HCT116 (cell line): ENCODE measurements at regions not wholly inside any gene's neighbourhood (a gene's known extent, or its start where the extent isn't known, plus 50 kb on each side); places are given as distances from the start of the nearest gene placed in this dataset.

Experiments used
- ATAC-seq: fragments of 200-7000 bp; cut with Tn5 transposase; 2 replicates; pipeline ENCODE4 v1.9.1; 2020; ENCODE audit warnings: mild to moderate bottlenecking, moderate library complexity
- BruUV-seq: library from RNA; stranded (reverse); fragments of 400-500 nt; replicated peaks from 2 replicates; lab custom pipeline; 2021; lab: Mats Ljungman, UMichigan
- CTCF ChIA-PET: fragments of 300-600 bp; sonication (Branson Sonifier 250); formaldehyde crosslinking; loops from one replicate; lab custom pipeline; 2021; ENCODE audit warnings: antibody characterized with exemption; lab: Charles Lee
- POLR2A ChIA-PET: fragments of 300-600, 350-600 bp; sonication (Branson Sonifier 250); formaldehyde crosslinking; loops from one replicate; lab custom pipeline; 2021; ENCODE audit warnings: antibody characterized with exemption; lab: Charles Lee
- RAD21 ChIA-PET, 2 experiments: fragments of 300-600 bp; sonication (Branson Sonifier 250); formaldehyde crosslinking; loops; one replicate each; lab custom pipeline; 2023; ENCODE audit warnings: low total read pairs in 2 of 2; ENCODE audit not compliant: uncharacterized antibody in 2 of 2, unreplicated experiment in 2 of 2, low non-redundant PET in 1 of 2; lab: Charles Lee
- DNase-seq: peaks from one replicate; pipeline ENCODE4 v3.0.0-alpha.2; 2010; ENCODE audit warnings: low read depth, low spot score
- H2AFZ ChIP-seq: fragments of 200-600 bp; shearing (Covaris generic), sonication (generic); 2 replicates; pipeline ENCODE4 v1.6.1; 2017; ENCODE audit warnings: low read depth, mixed run types, mixed read lengths, antibody characterized with exemption, low read length; ENCODE audit not compliant: poor library complexity, severe bottlenecking
- H3K27ac ChIP-seq: 2 replicates; pipeline ENCODE4 v1.5.1; 2012; ENCODE audit warnings: low read depth, low read length
- H3K27me3 ChIP-seq: fragments of 200-600 bp; sonication (generic); 2 replicates; pipeline ENCODE4 v1.6.1; 2016; ENCODE audit warnings: mixed run types, low read length, mixed read lengths; ENCODE audit not compliant: insufficient read depth
- H3K36me3 ChIP-seq, 2 experiments: fragments of 200-500 bp in 1 of 2; fragments of 200-600 bp in 1 of 2; sonication (Bioruptor generic) in 1 of 2; sonication (generic) in 1 of 2; 2 replicates each; pipeline versions ENCODE4 v1.5.1 to v1.6.1; 2014 to 2016; ENCODE audit warnings: low read length in 2 of 2, inconsistent platforms in 1 of 2, mixed read lengths in 1 of 2, mixed run types in 1 of 2; ENCODE audit not compliant: insufficient read depth in 2 of 2, control insufficient read depth in 1 of 2
- H3K4me1 ChIP-seq, 2 experiments: fragments of 200-600 bp in 1 of 2; sonication (generic) in 1 of 2; 2 replicates each; pipeline versions ENCODE4 v1.5.1 to v1.6.1; 2012 to 2017; ENCODE audit warnings: low read length in 2 of 2, inconsistent platforms in 1 of 2, mild to moderate bottlenecking in 1 of 2, mixed read lengths in 1 of 2, mixed run types in 1 of 2, moderate library complexity in 1 of 2; ENCODE audit not compliant: insufficient read depth in 2 of 2, control insufficient read depth in 1 of 2
- H3K4me2 ChIP-seq: fragments of 200-600 bp; sonication (generic); 2 replicates; pipeline ENCODE4 v1.6.1; 2017; ENCODE audit warnings: mixed run types, low read length, mixed read lengths
- H3K4me3 ChIP-seq, 2 experiments: fragments of 200-600 bp in 1 of 2; sonication (generic) in 1 of 2; replicated peaks in 1 of 2; 2 replicates each; pipeline ENCODE4 v1.5.1; 2011 to 2016; ENCODE audit warnings: low read length in 2 of 2, control low read depth in 1 of 2, low read depth in 1 of 2, mild to moderate bottlenecking in 1 of 2, mixed read lengths in 1 of 2, mixed run types in 1 of 2
- H3K79me2 ChIP-seq: fragments of 200-600 bp; sonication (generic); 2 replicates; pipeline ENCODE4 v1.6.1; 2017; ENCODE audit warnings: mild to moderate bottlenecking, mixed run types, low read length, moderate library complexity, mixed read lengths; ENCODE audit not compliant: insufficient read depth
- H3K9ac ChIP-seq: fragments of 200-600 bp; sonication (generic); 2 replicates; pipeline ENCODE4 v1.6.1; 2016; ENCODE audit warnings: low read length, mixed read lengths
- H3K9me2 ChIP-seq: fragments of 200-600 bp; sonication (generic), shearing (Covaris generic); 2 replicates; pipeline ENCODE4 v1.6.1; 2017; ENCODE audit warnings: mixed run types, mild to moderate bottlenecking, moderate library complexity; ENCODE audit not compliant: insufficient read depth
- H3K9me3 ChIP-seq, 2 experiments: fragments of 200-500 bp in 1 of 2; fragments of 200-600 bp in 1 of 2; sonication (Bioruptor generic) in 1 of 2; sonication (generic) in 1 of 2; 2 replicates each; pipeline ENCODE4 v1.6.1; 2014 to 2017; ENCODE audit warnings: low read length in 2 of 2, mixed read lengths in 2 of 2, inconsistent platforms in 1 of 2, low read depth in 1 of 2, mild to moderate bottlenecking in 1 of 2, mixed run types in 1 of 2, moderate library complexity in 1 of 2; ENCODE audit not compliant: control insufficient read depth in 1 of 2, insufficient read depth in 1 of 2
- H4K20me1 ChIP-seq: fragments of 200-600 bp; sonication (generic), shearing (Covaris generic); 2 replicates; pipeline ENCODE4 v1.6.1; 2017; ENCODE audit warnings: mixed run types, mild to moderate bottlenecking, moderate library complexity; ENCODE audit not compliant: insufficient read depth
- CBX3 ChIP-seq: IDR thresholded peaks from 2 replicates; pipeline ENCODE4 v1.6.1; 2012; ENCODE audit warnings: low read depth
- EGR1 ChIP-seq: IDR thresholded peaks from 2 replicates; pipeline ENCODE4 v1.6.1; 2012; ENCODE audit warnings: low read depth
- ELF1 ChIP-seq: IDR thresholded peaks from 2 replicates; pipeline ENCODE4 v1.6.1; 2012; ENCODE audit warnings: low read depth, borderline replicate concordance
- EZH2phosphoT487 ChIP-seq: fragments of 200-600 bp; IDR thresholded peaks from 2 replicates; pipeline ENCODE4 v1.6.1; 2018; ENCODE audit warnings: antibody characterized with exemption, borderline replicate concordance
- JUND ChIP-seq: IDR thresholded peaks from 2 replicates; pipeline ENCODE4 v1.6.1; 2012
- SP1 ChIP-seq: IDR thresholded peaks from 2 replicates; pipeline ENCODE4 v1.6.1; 2012; ENCODE audit warnings: low read depth
- SRF ChIP-seq: IDR thresholded peaks from 2 replicates; pipeline ENCODE4 v1.6.1; 2012; ENCODE audit warnings: low read depth
- TCF7L2 ChIP-seq: IDR thresholded peaks from 2 replicates; pipeline ENCODE4 v1.7.0; 2011; ENCODE audit warnings: borderline replicate concordance, inconsistent platforms; ENCODE audit not compliant: insufficient read depth, insufficient read length; ENCODE audit errors: extremely low read depth
- YY1 ChIP-seq: IDR thresholded peaks from 2 replicates; pipeline ENCODE4 v1.6.1; 2011; ENCODE audit warnings: low read length, low read depth, moderate library complexity, mild to moderate bottlenecking; ENCODE audit not compliant: insufficient replicate concordance; ENCODE audit errors: extremely low read depth
- ZNF274 ChIP-seq: fragments of 200-500 bp; sonication (Bioruptor generic); IDR thresholded peaks from 2 replicates; pipeline ENCODE4 v1.6.1; 2014; ENCODE audit warnings: mild to moderate bottlenecking, low read depth, low read length, inconsistent platforms
- intact Hi-C: fragments of 100-400 bp; cut with micrococcal nuclease; formaldehyde crosslinking; loops from 2 replicates; pipeline ENCODE4 v1.10.0; 2022
- TF ChIP-seq, protein P1 (sequence below), 3 experiments: fragments of 200-600 bp in 1 of 3; sonication (generic) in 1 of 3; IDR thresholded peaks in 2 of 3; conservative IDR thresholded peaks in 1 of 3; 2 replicates each; pipeline ENCODE4 v1.5.1; 2012 to 2017; ENCODE audit warnings: low read depth in 2 of 3, low read length in 2 of 3, antibody characterized with exemption in 1 of 3, borderline replicate concordance in 1 of 3, control low read depth in 1 of 3, mild to moderate bottlenecking in 1 of 3, mixed read lengths in 1 of 3, mixed run types in 1 of 3, moderate library complexity in 1 of 3; ENCODE audit not compliant: insufficient read depth in 1 of 3
- TF ChIP-seq, protein P2 (sequence below): IDR thresholded peaks from 2 replicates; pipeline ENCODE4 v1.6.1; 2012; ENCODE audit warnings: low read depth

DNA sequence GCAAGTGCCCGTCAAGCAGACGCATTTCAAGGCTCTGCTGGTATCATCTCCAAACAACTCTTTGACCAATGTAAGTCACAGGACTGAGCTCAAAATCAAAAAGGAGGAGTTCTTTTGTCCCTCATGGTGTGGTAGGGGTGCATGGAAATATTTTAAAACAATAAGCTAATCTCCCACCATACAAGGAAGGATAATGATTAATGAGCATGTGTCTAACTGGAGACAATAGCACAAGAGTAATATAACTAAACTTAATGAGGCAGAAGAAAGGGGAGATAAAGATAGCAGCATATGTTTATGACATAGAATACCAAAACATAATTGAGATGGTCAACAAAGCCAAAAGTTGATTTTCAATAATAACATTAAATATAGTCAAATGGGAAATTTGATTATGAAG lies 668.0 kb upstream of the ZP4 start:
- Histone ChIP-seq H3K79me2 (no peaks in the 10 kb centered on the region), H2AFZ (no peak overlapping the region), H3K4me3 (no peak overlapping the region), H3K9ac (no peak overlapping the region), H3K9me3 (peaks cover 18 to 25% of the 10 kb centered on the region in 2 experiments; a peak in 2 of 4 replicates), H3K4me2 (no peak overlapping the region), H3K4me1 (no peaks in the 10 kb centered on the region), H4K20me1 (no peaks in the 10 kb centered on the region), H3K9me2 (no peaks in the 10 kb centered on the region), H3K36me3 (no peaks in the 10 kb centered on the region), H3K27ac (no peak overlapping the region)
- POLR2A ChIA-PET = no interaction called here
- BruUV-seq = no TSS peak
- intact Hi-C loops = no loop called here
- RAD21 ChIA-PET = no interaction called here
- no peak for ATAC-seq
- TF ChIP-seq, protein P1, sequence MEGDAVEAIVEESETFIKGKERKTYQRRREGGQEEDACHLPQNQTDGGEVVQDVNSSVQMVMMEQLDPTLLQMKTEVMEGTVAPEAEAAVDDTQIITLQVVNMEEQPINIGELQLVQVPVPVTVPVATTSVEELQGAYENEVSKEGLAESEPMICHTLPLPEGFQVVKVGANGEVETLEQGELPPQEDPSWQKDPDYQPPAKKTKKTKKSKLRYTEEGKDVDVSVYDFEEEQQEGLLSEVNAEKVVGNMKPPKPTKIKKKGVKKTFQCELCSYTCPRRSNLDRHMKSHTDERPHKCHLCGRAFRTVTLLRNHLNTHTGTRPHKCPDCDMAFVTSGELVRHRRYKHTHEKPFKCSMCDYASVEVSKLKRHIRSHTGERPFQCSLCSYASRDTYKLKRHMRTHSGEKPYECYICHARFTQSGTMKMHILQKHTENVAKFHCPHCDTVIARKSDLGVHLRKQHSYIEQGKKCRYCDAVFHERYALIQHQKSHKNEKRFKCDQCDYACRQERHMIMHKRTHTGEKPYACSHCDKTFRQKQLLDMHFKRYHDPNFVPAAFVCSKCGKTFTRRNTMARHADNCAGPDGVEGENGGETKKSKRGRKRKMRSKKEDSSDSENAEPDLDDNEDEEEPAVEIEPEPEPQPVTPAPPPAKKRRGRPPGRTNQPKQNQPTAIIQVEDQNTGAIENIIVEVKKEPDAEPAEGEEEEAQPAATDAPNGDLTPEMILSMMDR (IDR thresholded peaks at IDR 0.05 in 2 of 3, conservative IDR thresholded peaks at IDR 0.05 in 1 of 3; ENCODE audit: borderline replicate concordance in 1 of 3, insufficient read depth in 1 of 3, low read depth in 2 of 3, low read length in 2 of 3) = no peak
- TF ChIP-seq SP1 = no peak
- TF ChIP-seq TCF7L2 = no peak
- no peak for TF ChIP-seq SRF
- TF ChIP-seq CBX3 = no peak
- TF ChIP-seq ZNF274 = no peak
- TF ChIP-seq, all 23 proteins: peak for 0
- no peaks in the 10 kb centered on the region for H3K27me3 ChIP-seq
- CTCF ChIA-PET = no interaction called here
- no peak for DNase-seq

DNA sequence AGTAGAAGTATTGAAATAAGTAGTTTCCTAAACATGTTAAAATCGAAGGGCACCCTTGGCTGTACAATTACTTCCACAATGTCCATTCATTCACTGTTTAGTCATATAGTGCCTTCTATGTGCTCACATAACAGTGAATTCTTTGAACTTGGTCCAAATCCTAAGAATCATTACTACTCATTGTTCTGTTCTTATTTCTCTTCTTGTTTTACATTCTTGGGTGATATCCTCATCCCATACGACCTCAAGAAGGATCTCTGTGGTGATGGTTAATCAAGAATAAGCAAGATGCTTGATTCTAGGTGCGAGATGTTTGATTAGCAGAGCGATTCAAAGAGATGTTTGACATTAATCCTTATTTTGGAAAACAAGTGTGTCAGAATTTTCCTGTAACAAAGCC lies 667.4 kb upstream of the ZP4 start:
- ATAC-seq = no peak
- DNase-seq = no peak
- Histone ChIP-seq H3K9ac (no peak overlapping the region), H3K79me2 (no peaks in the 10 kb centered on the region), H3K9me2 (no peaks in the 10 kb centered on the region), H3K4me2 (no peak overlapping the region), H2AFZ (no peak overlapping the region), H3K4me1 (no peaks in the 10 kb centered on the region)
- intact Hi-C loops = no loop called here
- POLR2A ChIA-PET = no interaction called here
- no peak for TF ChIP-seq YY1
- no peak for TF ChIP-seq ZNF274
- no peak for TF ChIP-seq CBX3
- no peak for TF ChIP-seq JUND
- TF ChIP-seq EGR1 = no peak
- TF ChIP-seq TCF7L2 = no peak
- no peak for TF ChIP-seq ELF1
- no peak for TF ChIP-seq SP1
- TF ChIP-seq, protein P2, sequence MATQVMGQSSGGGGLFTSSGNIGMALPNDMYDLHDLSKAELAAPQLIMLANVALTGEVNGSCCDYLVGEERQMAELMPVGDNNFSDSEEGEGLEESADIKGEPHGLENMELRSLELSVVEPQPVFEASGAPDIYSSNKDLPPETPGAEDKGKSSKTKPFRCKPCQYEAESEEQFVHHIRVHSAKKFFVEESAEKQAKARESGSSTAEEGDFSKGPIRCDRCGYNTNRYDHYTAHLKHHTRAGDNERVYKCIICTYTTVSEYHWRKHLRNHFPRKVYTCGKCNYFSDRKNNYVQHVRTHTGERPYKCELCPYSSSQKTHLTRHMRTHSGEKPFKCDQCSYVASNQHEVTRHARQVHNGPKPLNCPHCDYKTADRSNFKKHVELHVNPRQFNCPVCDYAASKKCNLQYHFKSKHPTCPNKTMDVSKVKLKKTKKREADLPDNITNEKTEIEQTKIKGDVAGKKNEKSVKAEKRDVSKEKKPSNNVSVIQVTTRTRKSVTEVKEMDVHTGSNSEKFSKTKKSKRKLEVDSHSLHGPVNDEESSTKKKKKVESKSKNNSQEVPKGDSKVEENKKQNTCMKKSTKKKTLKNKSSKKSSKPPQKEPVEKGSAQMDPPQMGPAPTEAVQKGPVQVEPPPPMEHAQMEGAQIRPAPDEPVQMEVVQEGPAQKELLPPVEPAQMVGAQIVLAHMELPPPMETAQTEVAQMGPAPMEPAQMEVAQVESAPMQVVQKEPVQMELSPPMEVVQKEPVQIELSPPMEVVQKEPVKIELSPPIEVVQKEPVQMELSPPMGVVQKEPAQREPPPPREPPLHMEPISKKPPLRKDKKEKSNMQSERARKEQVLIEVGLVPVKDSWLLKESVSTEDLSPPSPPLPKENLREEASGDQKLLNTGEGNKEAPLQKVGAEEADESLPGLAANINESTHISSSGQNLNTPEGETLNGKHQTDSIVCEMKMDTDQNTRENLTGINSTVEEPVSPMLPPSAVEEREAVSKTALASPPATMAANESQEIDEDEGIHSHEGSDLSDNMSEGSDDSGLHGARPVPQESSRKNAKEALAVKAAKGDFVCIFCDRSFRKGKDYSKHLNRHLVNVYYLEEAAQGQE = no peak
- no peak for TF ChIP-seq EZH2phosphoT487
- TF ChIP-seq, all 23 proteins: peak for 0
- no TSS peak for BruUV-seq
- H4K20me1 ChIP-seq = no peaks in the 10 kb centered on the region
- H3K27me3 ChIP-seq = no peaks in the 10 kb centered on the region
- ChIA-PET RAD21 (no interaction called here), CTCF (no interaction called here)
- H3K4me3 ChIP-seq = no peak overlapping the region
- H3K36me3 ChIP-seq = no peaks in the 10 kb centered on the region
- peaks cover 14 to 25% of the 10 kb centered on the region in 2 experiments; a peak in 2 of 4 replicates for H3K9me3 ChIP-seq
- H3K27ac ChIP-seq = no peak overlapping the region
